IMR-90 (cell line): ENCODE measurements at regions not wholly inside any gene's neighbourhood (a gene's known extent, or its start where the extent isn't known, plus 50 kb on each side); places are given as distances from the start of the nearest gene placed in this dataset.

ENCODE experiments used
- ATAC-seq: fragments of 200-7000 bp; cut with Tn5 transposase; 2 replicates; pipeline ENCODE4 v1.9.1; 2020; ENCODE audit warnings: low read depth, mild to moderate bottlenecking, moderate library complexity
- BruUV-seq: library from RNA; stranded (reverse); fragments of 400-500 nt; replicated peaks from 2 replicates; lab custom pipeline; 2021; lab: Mats Ljungman, UMichigan
- CTCF ChIA-PET: fragments of 300-600 bp; formaldehyde crosslinking; extraction: SDS; loops from one replicate; lab custom pipeline; 2021; ENCODE audit warnings: antibody characterized with exemption; lab: Yijun Ruan, JAX
- POLR2A ChIA-PET: fragments of 300-600 bp; sonication (Branson Sonifier 250); formaldehyde crosslinking; loops from one replicate; lab custom pipeline; 2022; ENCODE audit warnings: antibody characterized with exemption; ENCODE audit not compliant: unreplicated experiment; lab: Charles Lee
- DNase-seq: peaks from one replicate; pipeline ENCODE4 v3.0.0; 2013
- H2AFZ ChIP-seq: replicated peaks from 2 replicates; pipeline ENCODE3; 2013; ENCODE audit warnings: low read length, mild to moderate bottlenecking; ENCODE audit not compliant: poor library complexity
- H2AK5ac ChIP-seq: 2 replicates; pipeline ENCODE4 v1.6.1; 2013; ENCODE audit warnings: low read depth, low read length, inconsistent platforms
- H2AK9ac ChIP-seq: replicated peaks from 2 replicates; pipeline ENCODE3; 2013; ENCODE audit warnings: mild to moderate bottlenecking, low read depth, low read length, moderate library complexity; ENCODE audit not compliant: poor library complexity
- H2BK120ac ChIP-seq: 2 replicates; pipeline ENCODE4 v1.6.1; 2013; ENCODE audit warnings: low read depth, low read length, inconsistent platforms
- H2BK15ac ChIP-seq: 3 replicates; pipeline ENCODE4 v1.6.1; 2013; ENCODE audit warnings: low read depth, low read length, inconsistent platforms
- H2BK20ac ChIP-seq: 2 replicates; pipeline ENCODE4 v1.6.1; 2013; ENCODE audit warnings: low read depth, mild to moderate bottlenecking, inconsistent platforms, low read length, moderate library complexity
- H2BK5ac ChIP-seq: 2 replicates; pipeline ENCODE4 v1.6.1; 2013; ENCODE audit warnings: mild to moderate bottlenecking, low read depth, low read length, inconsistent platforms; ENCODE audit not compliant: poor library complexity, severe bottlenecking
- H3K14ac ChIP-seq: replicated peaks from 2 replicates; pipeline ENCODE4 v1.6.1; 2013; ENCODE audit warnings: low read depth, low read length, inconsistent platforms
- H3K18ac ChIP-seq: 2 replicates; pipeline ENCODE4 v1.6.1; 2013; ENCODE audit warnings: low read depth, low read length, control low read depth
- H3K23ac ChIP-seq: 2 replicates; pipeline ENCODE4 v1.6.1; 2013; ENCODE audit warnings: low read depth, low read length, inconsistent platforms
- H3K27ac ChIP-seq: 2 replicates; pipeline ENCODE4 v1.5.1; 2013; ENCODE audit warnings: mild to moderate bottlenecking, control low read depth, low read length; ENCODE audit not compliant: insufficient read depth
- H3K27me3 ChIP-seq: 2 replicates; pipeline ENCODE4 v1.6.1; 2013; ENCODE audit warnings: low read length; ENCODE audit not compliant: control insufficient read depth, insufficient read depth
- H3K36me3 ChIP-seq: 2 replicates; pipeline ENCODE4 v1.6.1; 2013; ENCODE audit warnings: low read length, mixed read lengths; ENCODE audit not compliant: control insufficient read depth, insufficient read depth
- H3K4ac ChIP-seq: 2 replicates; pipeline ENCODE4 v1.6.1; 2013; ENCODE audit warnings: low read depth, low read length, inconsistent platforms
- H3K4me1 ChIP-seq: 2 replicates; pipeline ENCODE4 v1.6.1; 2013; ENCODE audit warnings: low read length, mixed read lengths; ENCODE audit not compliant: control insufficient read depth, insufficient read depth
- H3K4me2 ChIP-seq: 2 replicates; pipeline ENCODE4 v1.6.1; 2013; ENCODE audit warnings: low read depth, mild to moderate bottlenecking, control low read depth, low read length, moderate library complexity
- H3K4me3 ChIP-seq: 2 replicates; pipeline ENCODE4 v1.5.1; 2013; ENCODE audit warnings: low read depth, mild to moderate bottlenecking, control low read depth, low read length, moderate library complexity; ENCODE audit not compliant: insufficient read depth
- H3K56ac ChIP-seq: 2 replicates; pipeline ENCODE4 v1.6.1; 2013; ENCODE audit warnings: low read length, inconsistent platforms; ENCODE audit not compliant: insufficient read depth; ENCODE audit errors: extremely low read depth
- H3K79me1 ChIP-seq, 2 experiments: 2 replicates each; pipeline ENCODE4 v1.6.1; 2013; ENCODE audit warnings: low read length in 2 of 2, inconsistent platforms in 1 of 2, low read depth in 1 of 2
- H3K9ac ChIP-seq: 2 replicates; pipeline ENCODE4 v1.6.1; 2013; ENCODE audit warnings: low read depth, low read length, control low read depth
- H3K9me1 ChIP-seq: 2 replicates; pipeline ENCODE4 v1.6.1; 2013; ENCODE audit warnings: low read length, inconsistent platforms; ENCODE audit not compliant: insufficient read depth
- H3K9me3 ChIP-seq: 2 replicates; pipeline ENCODE4 v1.6.1; 2013; ENCODE audit warnings: low read length; ENCODE audit not compliant: control insufficient read depth, insufficient read depth
- H4K20me1 ChIP-seq: 2 replicates; pipeline ENCODE4 v1.6.1; 2013; ENCODE audit warnings: low read length, inconsistent platforms; ENCODE audit not compliant: insufficient read depth
- H4K5ac ChIP-seq: 2 replicates; pipeline ENCODE4 v1.6.1; 2013; ENCODE audit warnings: mild to moderate bottlenecking, low read depth, low read length, control low read depth
- H4K8ac ChIP-seq, 2 experiments: 2 replicates each; pipeline ENCODE4 v1.6.1; 2013; ENCODE audit warnings: low read depth in 2 of 2, low read length in 2 of 2, control low read depth in 1 of 2, inconsistent platforms in 1 of 2
- H4K91ac ChIP-seq: 2 replicates; pipeline ENCODE4 v1.6.1; 2013; ENCODE audit warnings: low read depth, low read length, inconsistent platforms; ENCODE audit not compliant: insufficient read depth
- MAFK ChIP-seq: IDR thresholded peaks from 2 replicates; pipeline ENCODE4 v1.6.1; 2012; ENCODE audit warnings: low read depth, low read length, improper control_type of control experiment
- WGBS, 2 experiments: methylation state at CpG; one replicate each; pipeline versions ENCODE4 v1.1.5 to v1.1.7; 2013; ENCODE audit warnings: missing lambda C conversion rate in 2 of 2; ENCODE audit not compliant: insufficient read length in 1 of 2; ENCODE audit errors: extremely low coverage in 2 of 2; 5-methylcytosine and 5-hydroxymethylcytosine counted together
- dilution Hi-C: fragments of 300-500 bp; cut with HindIII; formaldehyde crosslinking; loops from one replicate; pipeline ENCODE4 v1.14.3; 2018; ENCODE audit warnings: low sequenced_read_pairs; ENCODE audit not compliant: unreplicated experiment
- in situ Hi-C: fragments of 300-500 bp; cut with MboI; formaldehyde crosslinking; loops from 3 replicates; pipeline ENCODE4 v1.14.3; 2019; ENCODE audit warnings: low sequenced_read_pairs, inconsistent platforms, mixed read lengths
- intact Hi-C: fragments of 100-400 bp; cut with micrococcal nuclease; formaldehyde crosslinking; loops from 2 replicates; pipeline ENCODE4 v1.10.0; 2022

- no peaks in the 10 kb centered on the region for H3K9me1 ChIP-seq
- no peak overlapping the region for H2BK20ac ChIP-seq
- no peak overlapping the region for H3K9ac ChIP-seq
- H2BK120ac ChIP-seq: no peak overlapping the region
- ChIA-PET CTCF (interaction anchor here (0.6 kb wide), 1 partner anchor 120 kb away, joined by 3 read pairs; no protein-coding TSS in a partner anchor), POLR2A (no interaction called here)
- H2BK15ac ChIP-seq: no peak overlapping the region
- no peaks in the 10 kb centered on the region for H4K20me1 ChIP-seq
- no peak overlapping the region for H2AFZ ChIP-seq
- no peak overlapping the region for H3K4ac ChIP-seq
- H3K27ac ChIP-seq: no peak overlapping the region
- in situ Hi-C loops (no loop called here), intact Hi-C loops (no loop called here), dilution Hi-C loops (no loop called here)
- no peak overlapping the region for H4K8ac ChIP-seq
- WGBS, 2 experiments: 76% methylated on average over 2 of the region's 8 CpGs; no CpG with 5 or more reads in 1 of the 2 experiments
- H3K27me3 ChIP-seq: peaks cover 61% of the 10 kb centered on the region
- H2BK5ac ChIP-seq: no peak overlapping the region
- DNase-seq (no peak), ATAC-seq (no peak)
- H2AK9ac ChIP-seq: no peak overlapping the region
- no peak for TF ChIP-seq MAFK
- H3K4me2 ChIP-seq: no peak overlapping the region
- no peak overlapping the region for H3K56ac ChIP-seq
- H3K9me3 ChIP-seq: no peaks in the 10 kb centered on the region
- H3K14ac ChIP-seq: no peak overlapping the region
- H2AK5ac ChIP-seq: no peak overlapping the region
- no peaks in the 10 kb centered on the region for H3K36me3 ChIP-seq
- BruUV-seq: no TSS peak
- H3K23ac ChIP-seq: no peak overlapping the region
- H4K91ac ChIP-seq: no peak overlapping the region
- peaks cover 5% of the 10 kb centered on the region; the same call in 1 of the 2 replicates for H3K4me1 ChIP-seq
- H3K79me1 ChIP-seq: no peaks in the 10 kb centered on the region
- H4K5ac ChIP-seq: no peak overlapping the region
- H3K4me3 ChIP-seq: no peak overlapping the region
- no peak overlapping the region for H3K18ac ChIP-seq
Observed at GRCh38 chr3:193978030-193978429, 157.9 kb upstream of the HES1 start.
